HEK293 (cell line): ENCODE measurements at regions not wholly inside any gene's neighbourhood (a gene's known extent, or its start where the extent isn't known, plus 50 kb on each side); places are given as distances from the start of the nearest gene placed in this dataset.

Experiments used
- CTCF ChIA-PET: fragments of 350-600 bp; formaldehyde crosslinking; extraction: SDS; loops from one replicate; lab custom pipeline; 2021; ENCODE audit warnings: antibody characterized with exemption; lab: Yijun Ruan, JAX
- POLR2A ChIA-PET: fragments of 300-600 bp; formaldehyde crosslinking; extraction: SDS; loops from one replicate; lab custom pipeline; 2020; ENCODE audit warnings: antibody characterized with exemption, inconsistent platforms; lab: Yijun Ruan, JAX
- H3K27ac ChIP-seq: fragments of 200-500 bp; sonication (Bioruptor generic); 2 replicates; pipeline ENCODE4 v1.5.1; 2014; ENCODE audit warnings: low read depth, low read length, control low read depth, inconsistent platforms; ENCODE audit errors: extremely low read depth
- H3K36me3 ChIP-seq, 2 experiments: fragments of 200-500 bp in 1 of 2; sonication (Bioruptor generic) in 1 of 2; 1 replicate in 1 of 2; 2 replicates in 1 of 2; pipeline ENCODE4 v1.5.1; 2014 to 2017; ENCODE audit warnings: inconsistent platforms in 2 of 2, low read length in 2 of 2; ENCODE audit not compliant: control insufficient read depth in 2 of 2, insufficient read depth in 1 of 2
- H3K4me1 ChIP-seq: fragments of 200-500 bp; sonication (Bioruptor generic); 2 replicates; pipeline ENCODE4 v1.5.1; 2014; ENCODE audit warnings: mild to moderate bottlenecking, low read length, inconsistent platforms; ENCODE audit not compliant: control insufficient read depth, insufficient read depth
- H3K4me3 ChIP-seq: 2 replicates; pipeline ENCODE4 v1.5.1; 2011; ENCODE audit warnings: low read depth, mild to moderate bottlenecking, control low read depth, low read length, moderate library complexity
- H3K9me3 ChIP-seq: fragments of 200-500 bp; sonication (Bioruptor generic); 2 replicates; pipeline ENCODE4 v1.5.1; 2014; ENCODE audit warnings: low read depth, low read length, inconsistent platforms; ENCODE audit not compliant: control insufficient read depth, insufficient read depth
- FEZF1 ChIP-seq: fragments of 450-650 bp; formaldehyde crosslinking; IDR thresholded peaks from 2 replicates; pipeline ENCODE4 v1.5.1; 2016; ENCODE audit warnings: missing biosample characterization, missing genetic modification characterization
- GFI1B ChIP-seq: fragments of 450-650 bp; formaldehyde crosslinking; IDR thresholded peaks from 2 replicates; pipeline ENCODE4 v1.5.1; 2016; ENCODE audit warnings: missing biosample characterization, missing genetic modification characterization
- HOXD13 ChIP-seq: sonication (generic); formaldehyde crosslinking; IDR thresholded peaks from 2 replicates; pipeline ENCODE4 v1.8.0; 2022; ENCODE audit warnings: missing genetic modification reagents, borderline replicate concordance
- SCRT1 ChIP-seq: fragments of 450-650 bp; formaldehyde crosslinking; IDR thresholded peaks from 2 replicates; pipeline ENCODE4 v1.5.1; 2016; ENCODE audit warnings: missing biosample characterization, missing genetic modification characterization, borderline replicate concordance
- SP7 ChIP-seq: fragments of 450-650 bp; formaldehyde crosslinking; IDR thresholded peaks from 2 replicates; pipeline ENCODE4 v1.5.1; 2016; ENCODE audit warnings: missing biosample characterization, missing genetic modification characterization
- ZBTB8A ChIP-seq: fragments of 450-650 bp; formaldehyde crosslinking; IDR thresholded peaks from 2 replicates; pipeline ENCODE4 v1.5.1; 2016; ENCODE audit warnings: missing biosample characterization, missing genetic modification characterization
- ZFP41 ChIP-seq: fragments of 450-650 bp; formaldehyde crosslinking; IDR thresholded peaks from 2 replicates; pipeline ENCODE4 v1.5.1; 2016; ENCODE audit warnings: missing biosample characterization, missing genetic modification characterization, borderline replicate concordance
- ZFP69B ChIP-seq: fragments of 450-650 bp; formaldehyde crosslinking; IDR thresholded peaks from 2 replicates; pipeline ENCODE4 v1.5.1; 2016; ENCODE audit warnings: missing biosample characterization, missing genetic modification characterization
- ZNF16 ChIP-seq: fragments of 450-650 bp; formaldehyde crosslinking; IDR thresholded peaks from 2 replicates; pipeline ENCODE4 v1.5.1; 2016; ENCODE audit warnings: low read depth, missing biosample characterization, missing genetic modification characterization
- ZNF18 ChIP-seq: fragments of 450-650 bp; formaldehyde crosslinking; IDR thresholded peaks from 2 replicates; pipeline ENCODE4 v1.5.1; 2016; ENCODE audit warnings: missing biosample characterization, missing genetic modification characterization
- ZNF19 ChIP-seq: fragments of 450-650 bp; formaldehyde crosslinking; IDR thresholded peaks from 2 replicates; pipeline ENCODE4; 2016; ENCODE audit warnings: missing biosample characterization, missing genetic modification characterization, low read depth
- ZNF23 ChIP-seq: fragments of 450-650 bp; formaldehyde crosslinking; IDR thresholded peaks from 2 replicates; pipeline ENCODE4 v1.5.1; 2016; ENCODE audit warnings: missing biosample characterization, missing genetic modification characterization, borderline replicate concordance
- ZNF394 ChIP-seq: fragments of 450-650 bp; formaldehyde crosslinking; IDR thresholded peaks from 2 replicates; pipeline ENCODE4 v1.5.1; 2016; ENCODE audit warnings: missing biosample characterization, missing genetic modification characterization, mild to moderate bottlenecking, moderate library complexity, borderline replicate concordance
- ZNF426 ChIP-seq: fragments of 450-650 bp; formaldehyde crosslinking; IDR thresholded peaks from 2 replicates; pipeline ENCODE4 v1.5.1; 2017; ENCODE audit warnings: missing biosample characterization, missing genetic modification characterization, mild to moderate bottlenecking, inconsistent platforms, moderate library complexity
- ZNF433 ChIP-seq: fragments of 450-650 bp; formaldehyde crosslinking; IDR thresholded peaks from 2 replicates; pipeline ENCODE4 v1.5.1; 2016; ENCODE audit warnings: missing biosample characterization, missing genetic modification characterization, low read depth
- ZNF521 ChIP-seq: fragments of 450-650 bp; formaldehyde crosslinking; IDR thresholded peaks from 2 replicates; pipeline ENCODE4 v1.5.1; 2017; ENCODE audit warnings: missing biosample characterization, mild to moderate bottlenecking, missing genetic modification characterization
- ZNF561 ChIP-seq: fragments of 450-650 bp; IDR thresholded peaks from 2 replicates; pipeline ENCODE4 v1.5.1; 2018; ENCODE audit warnings: missing biosample characterization, missing genetic modification characterization, borderline replicate concordance
- ZNF776 ChIP-seq: fragments of 450-650 bp; formaldehyde crosslinking; IDR thresholded peaks from 2 replicates; pipeline ENCODE4 v1.5.0; 2017; ENCODE audit warnings: missing biosample characterization, missing genetic modification characterization, borderline replicate concordance
- ZNF837 ChIP-seq: fragments of 450-650 bp; formaldehyde crosslinking; IDR thresholded peaks from 2 replicates; pipeline ENCODE4 v1.5.1; 2016; ENCODE audit warnings: missing biosample characterization, missing genetic modification characterization
- ZXDB ChIP-seq: fragments of 450-650 bp; formaldehyde crosslinking; IDR thresholded peaks from 2 replicates; pipeline ENCODE4 v1.5.1; 2016; ENCODE audit warnings: missing biosample characterization, missing genetic modification characterization
- TF ChIP-seq, protein P1 (sequence below): fragments of 450-650 bp; formaldehyde crosslinking; IDR thresholded peaks from 2 replicates; pipeline ENCODE4; 2016; ENCODE audit warnings: missing biosample characterization, missing genetic modification characterization
- TF ChIP-seq, protein P2 (sequence below): fragments of 450-650 bp; IDR thresholded peaks from 2 replicates; pipeline ENCODE4 v1.5.1; 2018; ENCODE audit warnings: missing biosample characterization, missing genetic modification characterization
- TF ChIP-seq, protein P3 (sequence below): IDR thresholded peaks from 2 replicates; pipeline ENCODE4 v1.6.1; 2011; ENCODE audit warnings: mild to moderate bottlenecking, low read depth, low read length, borderline replicate concordance

- TF ChIP-seq HOXD13 (no peak), ZNF776 (tag by site-specific recombination) (no peak), ZNF394 (no peak), ZNF433 (tag by site-specific recombination) (no peak), GFI1B (tag by site-specific recombination) (no peak), ZNF837 (tag by site-specific recombination) (no peak), ZFP41 (tag by site-specific recombination) (no peak), ZNF561 (no peak)
- TF ChIP-seq, protein P1, sequence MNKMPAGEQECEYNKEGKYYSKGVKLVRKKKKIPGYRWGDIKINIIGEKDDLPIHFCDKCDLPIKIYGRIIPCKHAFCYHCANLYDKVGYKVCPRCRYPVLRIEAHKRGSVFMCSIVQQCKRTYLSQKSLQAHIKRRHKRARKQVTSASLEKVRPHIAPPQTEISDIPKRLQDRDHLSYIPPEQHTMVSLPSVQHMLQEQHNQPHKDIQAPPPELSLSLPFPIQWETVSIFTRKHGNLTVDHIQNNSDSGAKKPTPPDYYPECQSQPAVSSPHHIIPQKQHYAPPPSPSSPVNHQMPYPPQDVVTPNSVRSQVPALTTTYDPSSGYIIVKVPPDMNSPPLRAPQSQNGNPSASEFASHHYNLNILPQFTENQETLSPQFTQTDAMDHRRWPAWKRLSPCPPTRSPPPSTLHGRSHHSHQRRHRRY, result no peak
Measured at GRCh38 chr6:17212546-17213371, 68.4 kb upstream of the RBM24 start (continued).

DNA sequence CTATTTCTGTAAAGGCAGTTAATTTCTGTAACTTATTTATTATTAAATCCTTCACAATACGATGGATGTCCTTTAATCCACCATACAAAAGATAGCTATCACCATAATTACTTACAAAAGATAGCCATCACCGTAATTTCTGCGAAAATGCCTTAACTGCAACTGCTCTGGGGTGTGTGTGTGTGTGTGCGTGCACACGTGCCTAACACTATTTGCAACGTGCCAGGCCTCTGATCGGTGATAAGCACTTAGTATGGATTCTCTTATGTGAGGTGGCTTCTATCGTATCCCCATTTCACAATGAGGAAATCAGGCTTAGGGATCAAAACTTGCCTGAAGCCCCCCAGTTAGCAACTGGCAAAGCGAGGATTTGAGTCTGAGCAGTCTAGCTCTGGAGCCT is 67.1 kb upstream of the RBM24 start:
- TF ChIP-seq, protein P2, sequence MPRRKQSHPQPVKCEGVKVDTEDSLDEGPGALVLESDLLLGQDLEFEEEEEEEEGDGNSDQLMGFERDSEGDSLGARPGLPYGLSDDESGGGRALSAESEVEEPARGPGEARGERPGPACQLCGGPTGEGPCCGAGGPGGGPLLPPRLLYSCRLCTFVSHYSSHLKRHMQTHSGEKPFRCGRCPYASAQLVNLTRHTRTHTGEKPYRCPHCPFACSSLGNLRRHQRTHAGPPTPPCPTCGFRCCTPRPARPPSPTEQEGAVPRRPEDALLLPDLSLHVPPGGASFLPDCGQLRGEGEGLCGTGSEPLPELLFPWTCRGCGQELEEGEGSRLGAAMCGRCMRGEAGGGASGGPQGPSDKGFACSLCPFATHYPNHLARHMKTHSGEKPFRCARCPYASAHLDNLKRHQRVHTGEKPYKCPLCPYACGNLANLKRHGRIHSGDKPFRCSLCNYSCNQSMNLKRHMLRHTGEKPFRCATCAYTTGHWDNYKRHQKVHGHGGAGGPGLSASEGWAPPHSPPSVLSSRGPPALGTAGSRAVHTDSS, result no peak
- TF ChIP-seq ZNF23 (no peak), SCRT1 (tag by site-specific recombination) (no peak), ZNF19 (no peak), ZNF426 (tag by site-specific recombination) (no peak), FEZF1 (tag by site-specific recombination) (no peak), ZXDB (no peak), SP7 (tag by site-specific recombination) (no peak), ZNF18 (tag by site-specific recombination) (no peak), ZNF521 (tag by site-specific recombination) (no peak), ZNF16 (tag by site-specific recombination) (no peak), ZFP69B (no peak), ZBTB8A (tag by site-specific recombination) (no peak), HOXD13 (no peak)
- TF ChIP-seq, protein P3, sequence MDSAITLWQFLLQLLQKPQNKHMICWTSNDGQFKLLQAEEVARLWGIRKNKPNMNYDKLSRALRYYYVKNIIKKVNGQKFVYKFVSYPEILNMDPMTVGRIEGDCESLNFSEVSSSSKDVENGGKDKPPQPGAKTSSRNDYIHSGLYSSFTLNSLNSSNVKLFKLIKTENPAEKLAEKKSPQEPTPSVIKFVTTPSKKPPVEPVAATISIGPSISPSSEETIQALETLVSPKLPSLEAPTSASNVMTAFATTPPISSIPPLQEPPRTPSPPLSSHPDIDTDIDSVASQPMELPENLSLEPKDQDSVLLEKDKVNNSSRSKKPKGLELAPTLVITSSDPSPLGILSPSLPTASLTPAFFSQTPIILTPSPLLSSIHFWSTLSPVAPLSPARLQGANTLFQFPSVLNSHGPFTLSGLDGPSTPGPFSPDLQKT, result no peak
- no peak overlapping the region for H3K27ac ChIP-seq
- POLR2A ChIA-PET, result interaction anchor here (0.6 kb wide), 2 partner anchors 23 to 529 kb away, joined by 3 to 4 read pairs; no protein-coding TSS in a partner anchor
- no peaks in the 10 kb centered on the region for H3K4me1 ChIP-seq
- CTCF ChIA-PET, result interaction anchor here (0.7 to 1.5 kb wide), 2 partner anchors 8 to 370 kb away, joined by 3 to 4 read pairs; no protein-coding TSS in a partner anchor
- no peaks in the 10 kb centered on the region for H3K36me3 ChIP-seq
- no peak overlapping the region for H3K4me3 ChIP-seq
- no peaks in the 10 kb centered on the region for H3K9me3 ChIP-seq
